ENCODE measurements at regions not wholly inside any gene's neighbourhood (a gene's known extent, or its start where the extent isn't known, plus 50 kb on each side); places are given as distances from the start of the nearest gene placed in this dataset.

DNA sequence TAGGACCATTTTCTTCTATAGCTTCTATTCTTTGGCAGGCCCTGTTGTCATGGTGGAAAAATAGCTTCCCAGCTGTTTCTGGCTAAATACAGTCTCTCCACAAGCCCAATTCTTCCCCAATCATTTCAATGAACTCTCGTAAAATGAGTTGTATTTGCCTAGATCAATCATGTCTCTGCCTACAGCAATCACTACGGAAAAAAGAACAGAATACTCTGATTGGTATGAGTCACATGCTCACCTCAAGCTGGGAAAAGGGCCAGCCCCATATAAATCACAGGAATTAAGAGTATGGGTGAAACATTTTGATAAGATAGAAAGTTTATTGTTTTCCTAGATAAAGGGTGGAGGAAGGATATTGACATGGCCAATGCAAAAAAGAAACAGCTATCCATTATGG lies 711.4 kb downstream of the EFNA5 start:
- no peak for DNase-seq
- Histone ChIP-seq H3K9me3 (no peaks in the 10 kb centered on the region), H3K27ac (no peak overlapping the region), H3K4me1 (no peaks in the 10 kb centered on the region), H3K36me3 (no peaks in the 10 kb centered on the region), H3K27me3 (no peaks in the 10 kb centered on the region), H3K4me3 (no peak overlapping the region)
- WGBS, 2 donors: 23 to 71% methylated on average over 2 of the region's 2 CpGs
- intact Hi-C loops (cut with DNase I): no loop called here
- TF ChIP-seq POLR2A (IDR thresholded peaks at IDR 0.05): no peak
- no peak for TF ChIP-seq POLR2AphosphoS5 (IDR thresholded peaks at IDR 0.05)
- no peak for TF ChIP-seq EP300 (IDR thresholded peaks at IDR 0.05)
- TF ChIP-seq, protein P1, sequence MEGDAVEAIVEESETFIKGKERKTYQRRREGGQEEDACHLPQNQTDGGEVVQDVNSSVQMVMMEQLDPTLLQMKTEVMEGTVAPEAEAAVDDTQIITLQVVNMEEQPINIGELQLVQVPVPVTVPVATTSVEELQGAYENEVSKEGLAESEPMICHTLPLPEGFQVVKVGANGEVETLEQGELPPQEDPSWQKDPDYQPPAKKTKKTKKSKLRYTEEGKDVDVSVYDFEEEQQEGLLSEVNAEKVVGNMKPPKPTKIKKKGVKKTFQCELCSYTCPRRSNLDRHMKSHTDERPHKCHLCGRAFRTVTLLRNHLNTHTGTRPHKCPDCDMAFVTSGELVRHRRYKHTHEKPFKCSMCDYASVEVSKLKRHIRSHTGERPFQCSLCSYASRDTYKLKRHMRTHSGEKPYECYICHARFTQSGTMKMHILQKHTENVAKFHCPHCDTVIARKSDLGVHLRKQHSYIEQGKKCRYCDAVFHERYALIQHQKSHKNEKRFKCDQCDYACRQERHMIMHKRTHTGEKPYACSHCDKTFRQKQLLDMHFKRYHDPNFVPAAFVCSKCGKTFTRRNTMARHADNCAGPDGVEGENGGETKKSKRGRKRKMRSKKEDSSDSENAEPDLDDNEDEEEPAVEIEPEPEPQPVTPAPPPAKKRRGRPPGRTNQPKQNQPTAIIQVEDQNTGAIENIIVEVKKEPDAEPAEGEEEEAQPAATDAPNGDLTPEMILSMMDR (IDR thresholded peaks at IDR 0.05): no peak

DNA sequence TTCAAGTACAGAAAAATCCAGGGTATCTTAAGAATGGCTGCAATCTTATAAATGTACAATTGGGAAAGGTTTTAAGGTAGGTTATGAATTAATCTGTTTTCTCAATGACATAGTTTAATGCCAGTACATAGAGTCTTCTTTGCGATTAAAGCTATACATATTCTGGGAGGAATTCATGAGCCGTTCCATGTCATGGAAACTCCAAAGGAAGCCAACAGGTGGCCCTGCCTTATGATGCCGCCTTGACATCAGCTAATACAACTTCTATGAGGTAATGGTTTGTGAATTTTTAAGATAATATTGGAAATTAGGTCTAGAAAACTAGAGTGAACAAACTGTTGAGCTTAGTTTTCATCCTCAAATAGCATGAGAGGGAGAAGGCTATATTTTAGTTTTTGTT lies 713.4 kb downstream of the EFNA5 start:
- Histone ChIP-seq H3K9me3 (no peaks in the 10 kb centered on the region), H3K27me3 (no peaks in the 10 kb centered on the region), H3K4me1 (no peaks in the 10 kb centered on the region), H3K4me3 (no peak overlapping the region), H3K36me3 (no peaks in the 10 kb centered on the region), H3K27ac (no peak overlapping the region)
- 96% methylated on average over 3 of the region's 3 CpGs for WGBS, 2 donors
- no peak for DNase-seq
- TF ChIP-seq, protein P1 (IDR thresholded peaks at IDR 0.05): no peak
- TF ChIP-seq EP300 (IDR thresholded peaks at IDR 0.05) (no peak), POLR2A (IDR thresholded peaks at IDR 0.05) (no peak), POLR2AphosphoS5 (IDR thresholded peaks at IDR 0.05) (no peak)
- intact Hi-C loops (cut with DNase I): no loop called here

DNA sequence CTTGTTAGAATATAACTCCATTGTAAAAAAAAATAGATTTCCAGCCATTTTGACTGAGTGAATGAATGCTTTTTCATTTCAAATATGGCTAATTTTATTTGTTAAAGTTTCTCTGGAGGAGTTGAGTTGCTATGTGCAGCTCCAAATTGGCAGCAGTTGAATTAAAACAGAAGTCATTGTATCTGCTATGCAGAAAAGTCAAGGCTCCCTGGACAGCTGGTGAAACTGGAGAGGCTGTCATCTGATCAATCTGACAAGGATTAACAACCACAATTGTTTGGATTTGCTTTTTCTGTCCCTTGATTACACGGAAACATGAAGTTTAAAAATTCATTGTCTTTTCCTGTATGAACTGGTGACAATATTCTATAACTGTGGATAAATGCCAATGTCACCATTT lies 713.9 kb downstream of the EFNA5 start:
- Histone ChIP-seq H3K4me3 (no peak overlapping the region), H3K27me3 (no peaks in the 10 kb centered on the region), H3K27ac (no peak overlapping the region), H3K9me3 (no peaks in the 10 kb centered on the region), H3K36me3 (no peaks in the 10 kb centered on the region), H3K4me1 (no peaks in the 10 kb centered on the region)
- intact Hi-C loops (cut with DNase I): no loop called here
- no peak for DNase-seq
- WGBS, 2 donors: 58 to 74% methylated on average over 1 of the region's 1 CpG
- no peak for TF ChIP-seq POLR2A (IDR thresholded peaks at IDR 0.05)
- TF ChIP-seq POLR2AphosphoS5 (IDR thresholded peaks at IDR 0.05): no peak

DNA sequence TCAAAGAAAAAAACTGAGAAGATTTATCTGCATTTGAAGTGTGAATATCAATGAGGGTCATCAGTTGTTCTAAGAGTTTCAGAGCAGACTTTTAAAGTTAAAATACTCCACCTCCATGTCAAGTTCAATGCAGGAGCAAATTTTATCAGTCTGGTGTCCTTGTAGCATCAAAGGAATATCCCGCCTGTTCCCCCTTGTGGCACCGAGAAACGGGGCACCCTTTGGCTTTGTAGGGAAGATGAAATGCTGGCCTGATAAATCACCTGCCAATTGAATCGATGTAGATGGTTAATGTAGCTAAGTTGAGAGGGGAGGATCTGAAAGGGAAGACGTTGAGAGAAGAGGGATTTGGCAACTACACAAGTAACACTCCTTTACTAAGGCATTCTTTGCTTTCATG lies 714.5 kb downstream of the EFNA5 start:
- intact Hi-C loops (cut with DNase I): no loop called here
- Histone ChIP-seq H3K27me3 (no peaks in the 10 kb centered on the region), H3K9me3 (no peaks in the 10 kb centered on the region), H3K4me1 (no peaks in the 10 kb centered on the region), H3K27ac (no peak overlapping the region), H3K4me3 (no peak overlapping the region), H3K36me3 (no peaks in the 10 kb centered on the region)
- TF ChIP-seq EP300 (IDR thresholded peaks at IDR 0.05) (no peak), POLR2A (IDR thresholded peaks at IDR 0.05) (no peak), POLR2AphosphoS5 (IDR thresholded peaks at IDR 0.05) (no peak)
- TF ChIP-seq, protein P1 (IDR thresholded peaks at IDR 0.05): no peak
- DNase-seq: no peak
- 79 to 86% methylated on average over 5 of the region's 5 CpGs for WGBS, 2 donors

DNA sequence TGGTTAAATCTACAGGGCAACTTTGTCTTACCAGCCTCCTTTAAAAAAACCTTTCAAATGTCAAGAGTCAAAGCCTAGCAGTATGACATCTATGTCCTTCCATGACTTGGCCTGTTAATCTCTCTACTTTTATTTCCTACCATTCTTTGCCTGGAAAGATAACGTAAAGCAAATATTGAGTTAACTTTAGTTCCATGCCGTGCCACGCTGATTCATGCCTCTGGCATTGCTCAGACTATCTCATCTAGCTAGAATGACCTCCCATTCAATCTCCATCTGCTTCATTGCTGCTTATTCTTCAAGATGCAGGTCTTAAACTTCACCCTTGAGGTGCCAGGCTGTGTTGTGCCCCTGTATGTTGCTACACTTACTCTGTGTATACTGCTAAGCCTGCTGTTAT lies 729.8 kb downstream of the EFNA5 start:
- H3K9me3 ChIP-seq: no peaks in the 10 kb centered on the region
- no peak overlapping the region for H3K4me3 ChIP-seq
- TF ChIP-seq POLR2A (IDR thresholded peaks at IDR 0.05) (no peak), EP300 (IDR thresholded peaks at IDR 0.05) (no peak), POLR2AphosphoS5 (IDR thresholded peaks at IDR 0.05) (no peak)
- TF ChIP-seq, protein P1 (IDR thresholded peaks at IDR 0.05): no peak
- no peaks in the 10 kb centered on the region for H3K36me3 ChIP-seq
- no peak overlapping the region for H3K27ac ChIP-seq
- H3K4me1 ChIP-seq: no peaks in the 10 kb centered on the region
- no peak for DNase-seq
- intact Hi-C loops (cut with DNase I): no loop called here
- H3K27me3 ChIP-seq: no peaks in the 10 kb centered on the region
- 25 to 78% methylated on average over 3 of the region's 3 CpGs for WGBS, 2 donors

All from sigmoid colon (tissue), 6 donors.